Endothelial cell (in vitro differentiated cells): ENCODE measurements at regions not wholly inside any gene's neighbourhood (a gene's known extent, or its start where the extent isn't known, plus 50 kb on each side); places are given as distances from the start of the nearest gene placed in this dataset.
"Not testable (repeated sequence)": the region's sequence is repeated elsewhere in the genome, so short reads cannot be mapped to it uniquely, and the experiment has no call there.

Experiments
- DNase-seq: peaks from one replicate; pipeline ENCODE4 v3.0.0; 2021; ENCODE audit warnings: low spot score
- H3K27ac Mint-ChIP-seq: one replicate; pipeline ENCODE4 v1.8.0; 2021; ENCODE audit warnings: mixed read lengths, inconsistent platforms; ENCODE audit not compliant: unreplicated experiment
- H3K27me3 Mint-ChIP-seq: one replicate; pipeline ENCODE4 v1.8.0; 2021; ENCODE audit warnings: mild to moderate bottlenecking, moderate library complexity, mixed read lengths, inconsistent platforms; ENCODE audit not compliant: unreplicated experiment
- H3K36me3 Mint-ChIP-seq: one replicate; pipeline ENCODE4 v1.8.0; 2021; ENCODE audit warnings: mild to moderate bottlenecking, low read depth, mixed read lengths, inconsistent platforms; ENCODE audit not compliant: unreplicated experiment
- H3K4me1 Mint-ChIP-seq: one replicate; pipeline ENCODE4 v1.8.0; 2021; ENCODE audit warnings: mild to moderate bottlenecking, mixed read lengths, inconsistent platforms; ENCODE audit not compliant: unreplicated experiment
- H3K4me3 Mint-ChIP-seq: one replicate; pipeline ENCODE4 v1.8.0; 2021; ENCODE audit warnings: mild to moderate bottlenecking, mixed read lengths, inconsistent platforms; ENCODE audit not compliant: unreplicated experiment
- H3K9me3 Mint-ChIP-seq: one replicate; pipeline ENCODE4 v1.8.0; 2021; ENCODE audit warnings: mixed read lengths, inconsistent platforms; ENCODE audit not compliant: unreplicated experiment
- TF ChIP-seq, protein P1 (sequence below): fragments of 200-600 bp; sonication (generic); IDR thresholded peaks from one replicate; pipeline ENCODE4 v1.5.0; 2021; ENCODE audit warnings: antibody characterized with exemption; ENCODE audit not compliant: unreplicated experiment

- no peak overlapping the region for H3K4me3 Mint-ChIP-seq
- TF ChIP-seq, protein P1, sequence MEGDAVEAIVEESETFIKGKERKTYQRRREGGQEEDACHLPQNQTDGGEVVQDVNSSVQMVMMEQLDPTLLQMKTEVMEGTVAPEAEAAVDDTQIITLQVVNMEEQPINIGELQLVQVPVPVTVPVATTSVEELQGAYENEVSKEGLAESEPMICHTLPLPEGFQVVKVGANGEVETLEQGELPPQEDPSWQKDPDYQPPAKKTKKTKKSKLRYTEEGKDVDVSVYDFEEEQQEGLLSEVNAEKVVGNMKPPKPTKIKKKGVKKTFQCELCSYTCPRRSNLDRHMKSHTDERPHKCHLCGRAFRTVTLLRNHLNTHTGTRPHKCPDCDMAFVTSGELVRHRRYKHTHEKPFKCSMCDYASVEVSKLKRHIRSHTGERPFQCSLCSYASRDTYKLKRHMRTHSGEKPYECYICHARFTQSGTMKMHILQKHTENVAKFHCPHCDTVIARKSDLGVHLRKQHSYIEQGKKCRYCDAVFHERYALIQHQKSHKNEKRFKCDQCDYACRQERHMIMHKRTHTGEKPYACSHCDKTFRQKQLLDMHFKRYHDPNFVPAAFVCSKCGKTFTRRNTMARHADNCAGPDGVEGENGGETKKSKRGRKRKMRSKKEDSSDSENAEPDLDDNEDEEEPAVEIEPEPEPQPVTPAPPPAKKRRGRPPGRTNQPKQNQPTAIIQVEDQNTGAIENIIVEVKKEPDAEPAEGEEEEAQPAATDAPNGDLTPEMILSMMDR = no peak
- H3K9me3 Mint-ChIP-seq = no peaks in the 10 kb centered on the region
- H3K4me1 Mint-ChIP-seq = no peaks in the 10 kb centered on the region
- no peaks in the 10 kb centered on the region for H3K36me3 Mint-ChIP-seq
- H3K27me3 Mint-ChIP-seq = peaks cover 1% of the 10 kb centered on the region
- DNase-seq = no peak
- no peak overlapping the region for H3K27ac Mint-ChIP-seq
These were observed 1300.1 kb upstream of the ALCAM start for GRCh38 chr3:104066658-104067057.

DNA sequence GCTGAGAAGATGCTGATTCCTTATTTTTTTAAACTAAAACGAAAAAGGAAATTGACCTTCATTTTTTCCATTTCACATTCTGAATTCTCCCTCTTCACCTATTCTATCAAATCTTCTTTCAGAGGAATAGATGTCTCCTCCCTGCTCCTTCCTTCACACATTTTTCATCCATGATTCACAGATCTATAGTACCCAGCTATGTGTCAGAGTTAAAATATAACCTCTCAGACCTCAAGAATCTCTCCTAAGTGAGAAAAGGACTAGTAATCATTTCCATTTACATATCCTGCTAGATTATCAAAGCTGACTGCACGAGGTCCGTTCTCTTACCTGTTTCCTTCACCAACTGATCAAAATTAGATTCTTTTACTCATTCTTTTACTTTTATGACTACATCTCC lies 1297.6 kb upstream of the ALCAM start:
- no peaks in the 10 kb centered on the region for H3K4me1 Mint-ChIP-seq
- H3K4me3 Mint-ChIP-seq = no peak overlapping the region
- H3K27me3 Mint-ChIP-seq = peaks cover 1% of the 10 kb centered on the region
- TF ChIP-seq, protein P1 = no peak
- H3K36me3 Mint-ChIP-seq = no peaks in the 10 kb centered on the region
- H3K27ac Mint-ChIP-seq = no peak overlapping the region
- no peak for DNase-seq
- H3K9me3 Mint-ChIP-seq = no peaks in the 10 kb centered on the region

GRCh38 chr3:104070906-104071305 lies 1295.8 kb upstream of the ALCAM start:
- Mint-ChIP-seq H3K27ac (no peak overlapping the region), H3K36me3 (no peaks in the 10 kb centered on the region), H3K9me3 (no peaks in the 10 kb centered on the region), H3K4me3 (no peak overlapping the region), H3K27me3 (peaks cover 1% of the 10 kb centered on the region), H3K4me1 (no peaks in the 10 kb centered on the region)
- no peak for DNase-seq
- TF ChIP-seq, protein P1 = no peak

- Mint-ChIP-seq H3K27ac (no peak overlapping the region), H3K4me3 (no peak overlapping the region), H3K36me3 (no peaks in the 10 kb centered on the region), H3K27me3 (peaks cover 2% of the 10 kb centered on the region), H3K9me3 (no peaks in the 10 kb centered on the region), H3K4me1 (no peaks in the 10 kb centered on the region)
- DNase-seq = no peak
- TF ChIP-seq, protein P1 = no peak
These were observed 1286.6 kb upstream of the ALCAM start for GRCh38 chr3:104080088-104080626.

DNA sequence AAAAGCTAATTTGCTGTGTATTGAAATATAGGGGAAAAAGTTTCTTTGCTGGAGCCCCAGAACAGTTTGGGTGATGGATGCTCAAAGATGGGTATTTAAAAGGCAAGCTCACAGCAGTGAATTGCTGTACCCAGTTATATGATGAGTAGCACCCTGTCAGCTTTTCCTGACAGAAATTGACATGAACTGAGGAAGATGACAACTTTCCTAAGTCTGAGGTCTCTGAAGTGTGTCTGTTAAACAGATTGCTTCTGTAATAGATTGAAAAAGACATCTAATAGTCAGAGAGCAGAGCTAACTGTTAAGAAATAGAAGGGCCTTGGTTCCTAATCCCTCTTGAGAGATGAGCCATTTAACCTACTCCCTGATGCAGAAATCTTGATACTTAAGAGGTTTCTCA lies 1278.0 kb upstream of the ALCAM start:
- H3K4me3 Mint-ChIP-seq = no peak overlapping the region

GRCh38 chr3:104089987-104090386 lies 1276.7 kb upstream of the ALCAM start:
- H3K4me3 Mint-ChIP-seq, DNase-seq, H3K27ac Mint-ChIP-seq, H3K4me1 Mint-ChIP-seq, H3K27me3 Mint-ChIP-seq, H3K36me3 Mint-ChIP-seq, H3K9me3 Mint-ChIP-seq: not testable (repeated sequence)

More for the DNA sequence above, 1278.0 kb upstream of the ALCAM start:
- Mint-ChIP-seq H3K36me3 (no peaks in the 10 kb centered on the region), H3K4me1 (no peaks in the 10 kb centered on the region), H3K27me3 (peaks cover 4% of the 10 kb centered on the region), H3K27ac (no peak overlapping the region), H3K9me3 (no peaks in the 10 kb centered on the region)
- DNase-seq = no peak
- TF ChIP-seq, protein P1 = no peak
